Astrocyte of the hippocampus (primary cell): ENCODE measurements at regions not wholly inside any gene's neighbourhood (a gene's known extent, or its start where the extent isn't known, plus 50 kb on each side); places are given as distances from the start of the nearest gene placed in this dataset.

Source experiments
- DNase-seq: peaks from one replicate; pipeline ENCODE4 v3.0.0; 2011; ENCODE audit warnings: low read depth, low spot score

DNA sequence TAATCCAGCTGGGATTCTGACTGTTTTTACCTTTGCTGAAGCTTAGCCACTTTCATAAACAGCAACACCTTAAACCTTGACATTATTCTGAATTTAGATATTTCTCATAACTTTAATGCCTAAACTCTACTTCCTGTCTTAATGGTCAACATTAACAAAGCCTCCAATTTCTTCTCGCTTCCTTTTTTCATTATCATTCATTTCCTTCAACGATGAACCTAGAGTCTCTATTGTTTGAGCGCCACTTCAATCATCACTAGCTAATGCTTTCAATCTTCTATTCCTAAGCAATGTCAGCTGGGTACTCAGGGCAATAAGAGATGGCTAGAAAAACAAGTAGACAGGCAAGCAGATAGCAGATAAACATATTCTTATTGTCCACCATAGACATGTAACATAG is 96.6 kb upstream of the TMEM196 start:
- DNase-seq: no peak

- no peak for DNase-seq
Measured at GRCh38 chr7:19853261-19853832, 79.9 kb upstream of the TMEM196 start.

GRCh38 chr7:19852192-19852591 is 78.8 kb upstream of the TMEM196 start:
- no peak for DNase-seq

DNA sequence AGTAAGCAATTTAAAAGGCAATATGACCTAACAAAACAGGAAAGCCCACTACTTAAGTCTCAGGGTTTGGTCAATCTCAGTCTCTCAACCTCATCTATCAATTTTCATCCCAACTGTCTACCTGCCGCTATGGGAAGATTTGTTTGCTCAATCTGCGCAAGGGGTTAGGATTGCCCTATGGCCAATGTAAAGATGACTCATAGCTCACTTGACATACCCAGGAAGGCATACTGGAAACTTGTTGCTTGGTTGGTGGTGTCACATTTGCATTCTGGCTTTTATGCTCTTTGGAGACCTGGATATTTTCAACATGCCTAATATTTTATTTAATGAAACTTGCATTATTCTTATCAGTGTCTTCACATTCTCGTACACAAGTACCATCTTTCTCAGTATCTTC is 78.1 kb upstream of the TMEM196 start:
- no peak for DNase-seq

DNA sequence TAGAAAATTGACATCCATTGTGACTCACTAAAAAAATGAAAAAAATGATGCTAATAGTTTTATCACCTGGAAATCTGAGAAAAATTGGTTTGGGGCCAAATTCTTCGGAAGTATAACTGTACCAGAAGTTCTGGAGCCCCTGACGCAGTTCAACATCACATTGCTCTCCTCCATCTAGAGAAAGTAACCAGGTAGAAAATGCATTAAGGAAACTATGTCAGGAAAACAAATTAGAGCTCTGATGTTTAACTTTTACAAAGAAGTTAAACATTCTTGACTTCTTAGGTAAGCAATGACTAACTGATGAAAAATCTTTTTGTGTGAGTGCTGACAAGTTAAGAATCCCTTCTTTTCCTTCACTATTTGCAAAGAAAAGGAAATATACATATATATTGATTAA is 61.1 kb upstream of the TMEM196 start:
- DNase-seq: peak; percentile 30

DNA sequence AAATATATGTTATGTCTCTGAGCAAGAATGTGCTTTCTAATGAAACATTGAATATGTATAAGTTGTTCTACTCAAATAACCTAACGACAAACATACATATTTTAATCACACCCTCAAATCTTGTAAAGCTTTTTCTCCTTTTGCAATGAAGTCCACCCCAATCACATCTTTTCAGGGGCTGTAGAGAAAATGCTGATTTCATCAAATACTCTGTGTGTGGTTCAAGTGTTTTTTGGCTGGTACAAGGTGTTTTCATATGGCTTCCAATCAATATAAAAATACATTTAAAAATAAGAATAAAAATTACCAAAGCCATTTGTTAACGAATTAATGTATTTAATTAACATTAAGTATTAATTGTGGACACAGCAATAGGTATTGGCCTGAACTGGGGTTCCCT is 57.2 kb upstream of the TMEM196 start:
- no peak for DNase-seq
